PC-9 (cell line): ENCODE measurements at regions not wholly inside any gene's neighbourhood (a gene's known extent, or its start where the extent isn't known, plus 50 kb on each side); places are given as distances from the start of the nearest gene placed in this dataset.

Experiments used
- EZH2 ChIP-seq: fragments of 200-600 bp; sonication (generic); IDR thresholded peaks from 2 replicates; pipeline ENCODE4 v1.8.0; 2017; ENCODE audit warnings: antibody characterized with exemption, low read depth
- TF ChIP-seq, protein P1 (sequence below): fragments of 200-600 bp; sonication (generic); conservative IDR thresholded peaks from 2 replicates; pipeline ENCODE4 v1.6.1; 2017; ENCODE audit warnings: mixed run types, antibody characterized with exemption, mild to moderate bottlenecking, moderate library complexity

GRCh38 chr10:33565231-33565630 is 230.8 kb upstream of the NRP1 start:
- TF ChIP-seq, protein P1, sequence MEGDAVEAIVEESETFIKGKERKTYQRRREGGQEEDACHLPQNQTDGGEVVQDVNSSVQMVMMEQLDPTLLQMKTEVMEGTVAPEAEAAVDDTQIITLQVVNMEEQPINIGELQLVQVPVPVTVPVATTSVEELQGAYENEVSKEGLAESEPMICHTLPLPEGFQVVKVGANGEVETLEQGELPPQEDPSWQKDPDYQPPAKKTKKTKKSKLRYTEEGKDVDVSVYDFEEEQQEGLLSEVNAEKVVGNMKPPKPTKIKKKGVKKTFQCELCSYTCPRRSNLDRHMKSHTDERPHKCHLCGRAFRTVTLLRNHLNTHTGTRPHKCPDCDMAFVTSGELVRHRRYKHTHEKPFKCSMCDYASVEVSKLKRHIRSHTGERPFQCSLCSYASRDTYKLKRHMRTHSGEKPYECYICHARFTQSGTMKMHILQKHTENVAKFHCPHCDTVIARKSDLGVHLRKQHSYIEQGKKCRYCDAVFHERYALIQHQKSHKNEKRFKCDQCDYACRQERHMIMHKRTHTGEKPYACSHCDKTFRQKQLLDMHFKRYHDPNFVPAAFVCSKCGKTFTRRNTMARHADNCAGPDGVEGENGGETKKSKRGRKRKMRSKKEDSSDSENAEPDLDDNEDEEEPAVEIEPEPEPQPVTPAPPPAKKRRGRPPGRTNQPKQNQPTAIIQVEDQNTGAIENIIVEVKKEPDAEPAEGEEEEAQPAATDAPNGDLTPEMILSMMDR = no peak
- TF ChIP-seq EZH2 = no peak
